ENCODE measurements at regions not wholly inside any gene's neighbourhood (a gene's known extent, or its start where the extent isn't known, plus 50 kb on each side); places are given as distances from the start of the nearest gene placed in this dataset.
A peak's percentile ranks its signal among the peaks of the same experiment; 100 is the strongest.

- DNase-seq: no peak
Measured at GRCh38 chr9:18253950-18254349, 220.0 kb upstream of the ADAMTSL1 start.

GRCh38 chr9:18255158-18255629, 218.8 kb upstream of the ADAMTSL1 start:
- no peaks in the 10 kb centered on the region for H3K9me3 Mint-ChIP-seq (ENCODE audit: low read depth)
- no peak overlapping the region for H3K4me3 Mint-ChIP-seq
- no peaks in the 10 kb centered on the region for H3K36me3 Mint-ChIP-seq (ENCODE audit: low read depth)
- ATAC-seq (peak; percentile 77), DNase-seq (peak; percentile 87)
- ChIA-PET POLR2A (interaction anchor here (0.6 kb wide), 1 partner anchor 152 kb away, joined by 9 read pairs; no protein-coding TSS in a partner anchor), CTCF (interaction anchor here (0.6 to 4.6 kb wide), 27 partner anchors 9 to 1202 kb away, joined by 3 to 43 read pairs (median 4); no protein-coding TSS in a partner anchor)
- no peak overlapping the region for H3K27ac Mint-ChIP-seq
- H3K4me1 Mint-ChIP-seq: peaks cover 1% of the 10 kb centered on the region
- intact Hi-C loops (cut with DNase I, micrococcal nuclease): loop anchor here (1.0 to 5.0 kb wide), 7 partner anchors 187 to 1202 kb away; no protein-coding TSS in a partner anchor
- peaks cover 18% of the 10 kb centered on the region for H3K27me3 Mint-ChIP-seq

More at GRCh38 chr9:18253950-18254349, 220.0 kb upstream of the ADAMTSL1 start:
- ATAC-seq: no peak
- H3K4me1 Mint-ChIP-seq: peaks cover 1% of the 10 kb centered on the region
- H3K4me3 Mint-ChIP-seq: no peak overlapping the region
- H3K36me3 Mint-ChIP-seq (ENCODE audit: low read depth): no peaks in the 10 kb centered on the region
- no peak overlapping the region for H3K27ac Mint-ChIP-seq
- CTCF ChIA-PET: interaction anchor here (0.7 to 4.6 kb wide), 9 partner anchors 11 to 1534 kb away, joined by 3 to 43 read pairs (median 7); no protein-coding TSS in a partner anchor
- peaks cover 18% of the 10 kb centered on the region for H3K27me3 Mint-ChIP-seq
- POLR2A ChIA-PET: no interaction called here
- H3K9me3 Mint-ChIP-seq (ENCODE audit: low read depth): no peaks in the 10 kb centered on the region
- intact Hi-C loops (cut with DNase I, micrococcal nuclease): loop anchor here in 1 of 2 experiments (2.0 kb wide), 1 partner anchor 775 kb away; no protein-coding TSS in a partner anchor

GRCh38 chr9:18255747-18256146, 218.2 kb upstream of the ADAMTSL1 start:
- ChIA-PET CTCF (interaction anchor here (0.6 to 4.6 kb wide), 20 partner anchors 9 to 1472 kb away, joined by 3 to 43 read pairs (median 4); no protein-coding TSS in a partner anchor), POLR2A (interaction anchor here (0.6 kb wide), 1 partner anchor 151 kb away, joined by 9 read pairs; no protein-coding TSS in a partner anchor)
- DNase-seq (no peak), ATAC-seq (no peak)
- Mint-ChIP-seq H3K4me1 (peaks cover 1% of the 10 kb centered on the region), H3K27ac (no peak overlapping the region), H3K36me3 (ENCODE audit: low read depth) (no peaks in the 10 kb centered on the region), H3K4me3 (no peak overlapping the region), H3K9me3 (ENCODE audit: low read depth) (no peaks in the 10 kb centered on the region), H3K27me3 (peaks cover 16% of the 10 kb centered on the region)
- intact Hi-C loops (cut with DNase I, micrococcal nuclease): loop anchor here (1.0 to 5.0 kb wide), 7 partner anchors 187 to 1202 kb away; no protein-coding TSS in a partner anchor

GRCh38 chr9:18256568-18256967, 217.4 kb upstream of the ADAMTSL1 start:
- Mint-ChIP-seq H3K9me3 (ENCODE audit: low read depth) (no peaks in the 10 kb centered on the region), H3K4me1 (peaks cover 1% of the 10 kb centered on the region), H3K4me3 (no peak overlapping the region), H3K27ac (no peak overlapping the region), H3K36me3 (ENCODE audit: low read depth) (no peaks in the 10 kb centered on the region), H3K27me3 (peaks cover 18% of the 10 kb centered on the region)
- ChIA-PET CTCF (interaction anchor here (0.6 to 4.6 kb wide), 5 partner anchors 185 to 1202 kb away, joined by 3 to 30 read pairs (median 5); no protein-coding TSS in a partner anchor), POLR2A (no interaction called here)
- ATAC-seq (no peak), DNase-seq (no peak)
- intact Hi-C loops (cut with DNase I, micrococcal nuclease): loop anchor here (5.0 kb wide), 3 partner anchors 756 to 1201 kb away; no protein-coding TSS in a partner anchor

GRCh38 chr9:18260521-18260920, 213.4 kb upstream of the ADAMTSL1 start:
- intact Hi-C loops (cut with DNase I, micrococcal nuclease): no loop called here
- Mint-ChIP-seq H3K9me3 (ENCODE audit: low read depth) (no peaks in the 10 kb centered on the region), H3K36me3 (ENCODE audit: low read depth) (no peaks in the 10 kb centered on the region), H3K27me3 (peaks cover 14% of the 10 kb centered on the region), H3K4me1 (peaks cover 1% of the 10 kb centered on the region), H3K4me3 (no peak overlapping the region), H3K27ac (no peak overlapping the region)
- ATAC-seq: no peak
- CTCF ChIA-PET: interaction anchor here (1.3 kb wide), 1 partner anchor 768 kb away, joined by 3 read pairs; no protein-coding TSS in a partner anchor
- no peak for DNase-seq
- POLR2A ChIA-PET: no interaction called here

- ChIA-PET POLR2A (no interaction called here), CTCF (no interaction called here)
- Mint-ChIP-seq H3K27ac (no peak overlapping the region), H3K27me3 (peaks cover 8% of the 10 kb centered on the region), H3K4me1 (no peaks in the 10 kb centered on the region), H3K36me3 (ENCODE audit: low read depth) (no peaks in the 10 kb centered on the region), H3K9me3 (ENCODE audit: low read depth) (no peaks in the 10 kb centered on the region), H3K4me3 (no peak overlapping the region)
- no peak for DNase-seq
- no peak for ATAC-seq
- intact Hi-C loops (cut with DNase I, micrococcal nuclease): no loop called here
Measured at GRCh38 chr9:18261181-18261580, 212.8 kb upstream of the ADAMTSL1 start.

GRCh38 chr9:18263377-18263776, 210.6 kb upstream of the ADAMTSL1 start:
- Mint-ChIP-seq H3K9me3 (ENCODE audit: low read depth) (no peaks in the 10 kb centered on the region), H3K27me3 (peaks cover 6% of the 10 kb centered on the region), H3K36me3 (ENCODE audit: low read depth) (no peaks in the 10 kb centered on the region), H3K4me1 (no peaks in the 10 kb centered on the region), H3K4me3 (no peak overlapping the region), H3K27ac (no peak overlapping the region)
- no peak for DNase-seq
- POLR2A ChIA-PET: no interaction called here
- intact Hi-C loops (cut with DNase I, micrococcal nuclease): no loop called here
- ATAC-seq: no peak
- CTCF ChIA-PET: interaction anchor here (3.9 kb wide), 1 partner anchor 9 kb away, joined by 15 read pairs; no protein-coding TSS in a partner anchor

- ChIA-PET CTCF (interaction anchor here (2.1 kb wide), 1 partner anchor 14 kb away, joined by 7 read pairs; no protein-coding TSS in a partner anchor), POLR2A (no interaction called here)
- no peak overlapping the region for H3K4me3 Mint-ChIP-seq
- H3K9me3 Mint-ChIP-seq (ENCODE audit: low read depth): peaks cover 3% of the 10 kb centered on the region
- intact Hi-C loops (cut with DNase I, micrococcal nuclease): no loop called here
- no peaks in the 10 kb centered on the region for H3K36me3 Mint-ChIP-seq (ENCODE audit: low read depth)
- H3K4me1 Mint-ChIP-seq: no peaks in the 10 kb centered on the region
- no peak for DNase-seq
- no peak overlapping the region for H3K27ac Mint-ChIP-seq
- no peak for ATAC-seq
- H3K27me3 Mint-ChIP-seq: no peaks in the 10 kb centered on the region
Measured at GRCh38 chr9:18268381-18268780, 205.6 kb upstream of the ADAMTSL1 start.

- ATAC-seq: no peak
- intact Hi-C loops (cut with DNase I, micrococcal nuclease): no loop called here
Measured at GRCh38 chr9:18269561-18269960, 204.4 kb upstream of the ADAMTSL1 start.

GRCh38 chr9:18274693-18275092, 199.3 kb upstream of the ADAMTSL1 start:
- Mint-ChIP-seq H3K27me3 (peaks cover 6% of the 10 kb centered on the region), H3K9me3 (ENCODE audit: low read depth) (peaks cover 17% of the 10 kb centered on the region), H3K27ac (no peak overlapping the region), H3K4me3 (no peak overlapping the region), H3K4me1 (no peaks in the 10 kb centered on the region), H3K36me3 (ENCODE audit: low read depth) (no peaks in the 10 kb centered on the region)
- intact Hi-C loops (cut with DNase I, micrococcal nuclease): no loop called here
- ATAC-seq: no peak
- ChIA-PET POLR2A (no interaction called here), CTCF (no interaction called here)
- DNase-seq: no peak

More at GRCh38 chr9:18269561-18269960, 204.4 kb upstream of the ADAMTSL1 start:
- CTCF ChIA-PET: interaction anchor here (1.1 to 2.1 kb wide), 2 partner anchors 15 kb away, joined by 4 to 7 read pairs; no protein-coding TSS in a partner anchor
- no peak for DNase-seq
- no peak overlapping the region for H3K4me3 Mint-ChIP-seq
- no peaks in the 10 kb centered on the region for H3K27me3 Mint-ChIP-seq
- H3K27ac Mint-ChIP-seq: no peak overlapping the region
- H3K36me3 Mint-ChIP-seq (ENCODE audit: low read depth): no peaks in the 10 kb centered on the region
- POLR2A ChIA-PET: no interaction called here
- no peaks in the 10 kb centered on the region for H3K4me1 Mint-ChIP-seq
- H3K9me3 Mint-ChIP-seq (ENCODE audit: low read depth): peaks cover 8% of the 10 kb centered on the region

GRCh38 chr9:18275313-18275990, 198.5 kb upstream of the ADAMTSL1 start:
- Mint-ChIP-seq H3K27ac (no peak overlapping the region), H3K4me1 (no peaks in the 10 kb centered on the region), H3K4me3 (no peak overlapping the region), H3K27me3 (peaks cover 6% of the 10 kb centered on the region), H3K9me3 (ENCODE audit: low read depth) (peaks cover 17% of the 10 kb centered on the region), H3K36me3 (ENCODE audit: low read depth) (no peaks in the 10 kb centered on the region)
- intact Hi-C loops (cut with DNase I, micrococcal nuclease): no loop called here
- ChIA-PET CTCF (no interaction called here), POLR2A (no interaction called here)
- DNase-seq (no peak), ATAC-seq (no peak)

- peaks cover 11% of the 10 kb centered on the region for H3K9me3 Mint-ChIP-seq (ENCODE audit: low read depth)
- H3K27me3 Mint-ChIP-seq: peaks cover 8% of the 10 kb centered on the region
- no peak for DNase-seq
- intact Hi-C loops (cut with DNase I, micrococcal nuclease): no loop called here
- ATAC-seq: no peak
- CTCF ChIA-PET: no interaction called here
- POLR2A ChIA-PET: no interaction called here
- no peaks in the 10 kb centered on the region for H3K36me3 Mint-ChIP-seq (ENCODE audit: low read depth)
- H3K27ac Mint-ChIP-seq: no peak overlapping the region
- no peaks in the 10 kb centered on the region for H3K4me1 Mint-ChIP-seq
- H3K4me3 Mint-ChIP-seq: no peak overlapping the region
Measured at GRCh38 chr9:18281291-18281690, 192.7 kb upstream of the ADAMTSL1 start.
